GM19238 (cell line): ENCODE measurements at regions not wholly inside any gene's neighbourhood (a gene's known extent, or its start where the extent isn't known, plus 50 kb on each side); places are given as distances from the start of the nearest gene placed in this dataset.
A peak's percentile ranks its signal among the peaks of the same experiment; 100 is the strongest.
"Not testable (repeated sequence)": the region's sequence is repeated elsewhere in the genome, so short reads cannot be mapped to it uniquely, and the experiment has no call there.

Experiments
- DNase-seq: peaks from one replicate; pipeline ENCODE4 v3.0.0; 2011; ENCODE audit warnings: low spot score; ENCODE audit not compliant: insufficient read length

DNA sequence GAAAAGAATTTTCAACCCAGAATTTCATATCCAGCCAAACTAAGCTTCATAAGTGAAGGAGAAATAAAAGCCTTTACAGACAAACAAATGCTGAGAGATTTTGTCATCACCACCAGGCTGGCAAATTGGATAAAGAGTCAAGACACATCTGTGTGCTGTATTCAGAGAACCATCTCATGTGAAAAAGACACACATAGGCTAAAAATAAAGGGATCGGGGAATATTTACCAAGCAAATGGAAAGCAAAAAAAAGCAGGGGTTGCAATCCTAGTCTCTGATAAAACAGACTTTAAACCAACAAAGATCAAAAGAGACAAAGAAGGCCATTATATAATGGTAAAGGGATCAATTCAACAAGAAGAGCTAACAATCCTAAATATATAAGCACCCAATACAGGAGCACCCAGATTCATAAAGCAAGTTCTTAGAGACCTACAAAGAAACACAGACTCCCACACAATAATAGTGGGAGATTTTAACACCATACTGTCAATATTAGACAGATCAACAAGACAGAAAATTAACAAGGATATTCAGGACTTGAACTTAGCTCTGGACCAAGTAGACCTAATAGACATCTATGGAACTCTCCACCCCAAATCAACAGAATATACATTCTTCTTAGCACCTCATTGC is 55.9 kb upstream of the ACSM6 start:
- DNase-seq: not testable (repeated sequence)

DNA sequence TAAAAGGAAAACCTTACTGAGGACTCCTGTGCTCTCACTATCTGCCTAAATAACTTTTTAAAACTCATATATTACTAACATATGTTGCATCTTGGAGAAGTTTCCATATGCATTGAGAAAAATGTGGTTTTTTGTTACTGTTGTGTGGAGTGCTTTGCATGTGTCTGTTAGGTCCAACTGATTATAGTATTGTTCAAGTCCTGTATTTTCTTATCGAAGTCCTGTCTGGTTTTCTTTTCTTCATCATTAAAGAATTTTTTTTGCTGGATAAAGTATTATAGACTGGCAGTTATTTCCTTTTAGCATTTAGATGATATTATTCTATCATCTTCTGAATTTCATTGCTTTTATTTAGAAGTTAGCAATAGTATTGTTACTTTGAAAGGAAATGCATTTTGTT is 59.5 kb upstream of the ACSM6 start:
- DNase-seq: no peak

GRCh38 chr10:95133997-95134396 is 60.0 kb upstream of the ACSM6 start:
- DNase-seq: no peak

- peak; percentile 29 for DNase-seq
These were observed 60.9 kb upstream of the ACSM6 start for GRCh38 chr10:95133016-95133752.

DNA sequence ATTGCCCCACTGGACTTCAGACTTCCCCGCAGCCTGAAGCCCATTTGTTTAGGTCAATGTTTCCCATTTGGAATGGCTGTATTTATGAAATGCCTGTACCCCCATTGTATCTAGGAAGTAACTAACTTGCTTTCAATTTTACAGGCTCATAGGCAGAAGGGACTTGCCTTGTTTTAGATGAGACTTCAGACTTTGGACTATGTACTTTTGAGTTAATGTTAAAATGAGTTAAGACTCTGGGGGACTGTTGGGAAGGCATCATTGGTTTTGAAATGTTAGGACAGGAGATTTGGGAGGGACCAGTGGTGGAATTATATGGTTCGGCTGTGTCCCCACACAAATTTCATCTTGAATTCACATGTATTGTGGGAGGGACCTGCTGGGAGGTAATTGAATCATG is 61.1 kb upstream of the CYP2C8 start:
- not testable (repeated sequence) for DNase-seq

DNA sequence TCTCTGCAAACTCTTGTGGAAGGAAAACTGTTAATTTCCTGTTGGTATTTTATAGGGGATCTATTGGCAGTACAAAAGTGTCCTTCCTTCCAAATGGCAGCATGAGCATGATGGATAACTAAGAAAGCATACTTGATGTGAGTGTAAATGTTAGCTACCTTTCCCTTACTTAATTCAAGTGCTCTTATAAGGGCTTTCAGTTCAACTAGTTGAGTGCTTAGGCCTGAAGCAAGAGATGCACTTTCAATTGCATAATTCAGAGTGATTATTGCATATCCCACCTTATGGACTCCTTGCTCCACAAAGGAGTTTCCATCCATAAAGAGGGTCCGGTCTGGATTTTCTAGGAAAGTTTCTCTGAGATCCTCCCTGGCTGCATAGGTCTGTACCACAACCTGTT is 56.3 kb upstream of the CYP2C8 start:
- DNase-seq: no peak

DNA sequence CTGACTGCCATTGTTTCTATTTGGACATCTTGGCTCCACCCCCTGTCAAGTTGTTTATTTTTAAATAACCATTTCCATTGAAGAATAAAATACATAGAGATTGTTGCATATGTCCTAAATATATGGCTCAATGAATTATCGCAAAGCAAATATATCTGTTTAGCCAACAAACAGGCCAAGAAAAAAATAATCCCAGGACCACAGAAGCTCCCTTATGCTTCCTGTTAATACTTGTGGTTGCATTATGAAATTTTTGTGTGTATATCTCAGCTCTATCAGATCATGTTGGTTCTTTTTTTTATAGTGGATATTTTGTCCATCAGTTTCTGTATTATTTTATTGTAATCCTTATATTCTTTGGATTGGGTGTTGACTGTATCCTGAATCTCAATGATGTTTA is 53.4 kb upstream of the CYP2C8 start:
- DNase-seq: no peak

GRCh38 chr10:95121904-95122303 is 52.6 kb upstream of the CYP2C8 start:
- no peak for DNase-seq
